GM13976 (cell line): ENCODE measurements at regions not wholly inside any gene's neighbourhood (a gene's known extent, or its start where the extent isn't known, plus 50 kb on each side); places are given as distances from the start of the nearest gene placed in this dataset.

Experiments used
- DNase-seq: peaks from one replicate; pipeline ENCODE4 v3.0.0; 2012; ENCODE audit warnings: low spot score
- in situ Hi-C: fragments of 300-500 bp; cut with MboI; formaldehyde crosslinking; loops from one replicate; pipeline ENCODE4 v1.12.0; 2022; ENCODE audit warnings: low sequenced_read_pairs, mixed read lengths, inconsistent platforms; ENCODE audit not compliant: unreplicated experiment
- TF ChIP-seq, protein P1 (sequence below): IDR thresholded peaks from 2 replicates; pipeline ENCODE4 v1.5.1; 2012; ENCODE audit warnings: borderline replicate concordance, mild to moderate bottlenecking; ENCODE audit not compliant: insufficient read depth; ENCODE audit errors: extremely low read depth, missing control alignments, control extremely low read depth

GRCh38 chr22:47778160-47778658 lies 1015.8 kb downstream of the TBC1D22A start:
- in situ Hi-C loops: no loop called here
- TF ChIP-seq, protein P1, sequence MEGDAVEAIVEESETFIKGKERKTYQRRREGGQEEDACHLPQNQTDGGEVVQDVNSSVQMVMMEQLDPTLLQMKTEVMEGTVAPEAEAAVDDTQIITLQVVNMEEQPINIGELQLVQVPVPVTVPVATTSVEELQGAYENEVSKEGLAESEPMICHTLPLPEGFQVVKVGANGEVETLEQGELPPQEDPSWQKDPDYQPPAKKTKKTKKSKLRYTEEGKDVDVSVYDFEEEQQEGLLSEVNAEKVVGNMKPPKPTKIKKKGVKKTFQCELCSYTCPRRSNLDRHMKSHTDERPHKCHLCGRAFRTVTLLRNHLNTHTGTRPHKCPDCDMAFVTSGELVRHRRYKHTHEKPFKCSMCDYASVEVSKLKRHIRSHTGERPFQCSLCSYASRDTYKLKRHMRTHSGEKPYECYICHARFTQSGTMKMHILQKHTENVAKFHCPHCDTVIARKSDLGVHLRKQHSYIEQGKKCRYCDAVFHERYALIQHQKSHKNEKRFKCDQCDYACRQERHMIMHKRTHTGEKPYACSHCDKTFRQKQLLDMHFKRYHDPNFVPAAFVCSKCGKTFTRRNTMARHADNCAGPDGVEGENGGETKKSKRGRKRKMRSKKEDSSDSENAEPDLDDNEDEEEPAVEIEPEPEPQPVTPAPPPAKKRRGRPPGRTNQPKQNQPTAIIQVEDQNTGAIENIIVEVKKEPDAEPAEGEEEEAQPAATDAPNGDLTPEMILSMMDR: no peak
- DNase-seq: no peak

- no peak for DNase-seq
- in situ Hi-C loops: no loop called here
- TF ChIP-seq, protein P1: no peak
Measured at GRCh38 chr22:47777426-47777825, 1015.0 kb downstream of the TBC1D22A start.

- TF ChIP-seq, protein P1: no peak
- in situ Hi-C loops: no loop called here
- no peak for DNase-seq
Measured at GRCh38 chr22:47776329-47776728, 1013.9 kb downstream of the TBC1D22A start.

- in situ Hi-C loops: no loop called here
- TF ChIP-seq, protein P1: no peak
Measured at GRCh38 chr22:47775686-47776085, 1013.2 kb downstream of the TBC1D22A start.

GRCh38 chr22:47775191-47775590 lies 1012.7 kb downstream of the TBC1D22A start:
- in situ Hi-C loops: no loop called here
- TF ChIP-seq, protein P1: no peak
- DNase-seq: no peak

More at GRCh38 chr22:47775686-47776085, 1013.2 kb downstream of the TBC1D22A start:
- DNase-seq: no peak

DNA sequence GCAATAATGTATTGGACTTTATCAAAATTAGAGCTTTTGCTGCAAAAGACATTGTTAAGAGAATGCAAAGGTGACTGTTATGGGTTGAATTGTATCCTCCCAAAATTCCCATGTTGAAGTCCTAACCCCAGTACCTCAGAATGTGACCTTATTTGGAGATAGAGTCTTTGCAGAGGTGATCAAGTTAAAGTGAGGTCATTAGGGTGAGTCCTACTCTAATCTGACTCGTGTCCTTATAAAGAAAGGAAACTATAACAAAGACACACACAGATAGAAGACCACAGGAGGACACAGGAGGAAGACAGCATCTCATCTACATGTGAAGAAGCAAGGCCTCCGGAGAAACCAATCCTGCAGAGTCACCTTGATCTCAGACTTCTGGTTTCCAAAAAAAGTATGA lies 1011.2 kb downstream of the TBC1D22A start:
- no peak for DNase-seq
- in situ Hi-C loops: no loop called here
- TF ChIP-seq, protein P1: no peak

DNA sequence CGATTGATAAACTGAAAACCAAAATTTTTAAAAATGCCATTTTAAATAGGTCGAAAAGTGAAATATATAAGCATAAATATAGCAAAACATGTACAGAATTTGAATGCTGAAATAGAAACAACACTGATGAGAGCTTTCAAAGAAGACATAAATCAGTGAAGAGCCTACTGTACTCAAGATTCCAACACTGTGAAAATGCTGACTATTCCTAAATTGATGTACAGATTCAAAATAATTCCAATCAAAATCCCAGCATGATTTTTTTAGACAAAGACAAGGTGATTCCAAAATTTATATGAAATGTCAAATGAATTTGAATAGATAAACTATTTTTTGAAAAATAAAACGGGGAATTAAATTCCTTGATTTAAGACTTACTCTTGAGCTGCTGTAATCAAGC lies 1010.4 kb downstream of the TBC1D22A start:
- no peak for DNase-seq
- in situ Hi-C loops: no loop called here
- TF ChIP-seq, protein P1: no peak
